H1 (cell line): ENCODE measurements at regions not wholly inside any gene's neighbourhood (a gene's known extent, or its start where the extent isn't known, plus 50 kb on each side); places are given as distances from the start of the nearest gene placed in this dataset.

ENCODE experiments used
- CTCF ChIA-PET: fragments of 300-600 bp; sonication (Branson Sonifier 250); formaldehyde crosslinking; loops from one replicate; lab custom pipeline; 2021; ENCODE audit not compliant: partially characterized antibody; lab: Charles Lee
- POLR2A ChIA-PET: fragments of 300-600 bp; sonication (Branson Sonifier 250); formaldehyde crosslinking; loops from one replicate; lab custom pipeline; 2021; ENCODE audit warnings: inconsistent platforms; ENCODE audit not compliant: partially characterized antibody; lab: Charles Lee
- DNase-seq, 2 experiments: peaks; one replicate each; pipeline versions ENCODE4 v3.0.0 to v3.0.0-alpha.2; 2010 to 2022; ENCODE audit warnings: low spot score in 2 of 2, low read depth in 1 of 2, mixed read lengths in 1 of 2
- FAIRE-seq: peaks from 2 replicates; lab custom pipeline; 2011; peaks lifted over from hg19 to GRCh38; lab: Jason Lieb, UNC
- H2AFZ ChIP-seq: 2 replicates; pipeline ENCODE4 v1.8.1; 2012; ENCODE audit warnings: low read length, inconsistent platforms
- H2AK5ac ChIP-seq: 2 replicates; pipeline ENCODE4 v1.6.1; 2013; ENCODE audit warnings: low read depth, low read length
- H2BK120ac ChIP-seq: replicated peaks from 2 replicates; pipeline ENCODE3; 2013; ENCODE audit warnings: low read depth, low read length, inconsistent platforms
- H2BK12ac ChIP-seq: 2 replicates; pipeline ENCODE4 v1.6.1; 2013; ENCODE audit warnings: low read depth, low read length
- H2BK15ac ChIP-seq: 2 replicates; pipeline ENCODE4 v1.6.1; 2013; ENCODE audit warnings: low read length
- H2BK20ac ChIP-seq: 2 replicates; pipeline ENCODE4 v1.6.1; 2013; ENCODE audit warnings: low read length
- H2BK5ac ChIP-seq: 2 replicates; pipeline ENCODE4 v1.6.1; 2013; ENCODE audit warnings: low read depth, low read length
- H3K14ac ChIP-seq: 2 replicates; pipeline ENCODE4 v1.6.1; 2013; ENCODE audit warnings: inconsistent platforms; ENCODE audit not compliant: insufficient read length
- H3K18ac ChIP-seq: 2 replicates; pipeline ENCODE4 v1.6.1; 2013; ENCODE audit warnings: low read length; ENCODE audit errors: extremely low read depth
- H3K23ac ChIP-seq: 2 replicates; pipeline ENCODE4 v1.6.1; 2013; ENCODE audit warnings: inconsistent platforms; ENCODE audit not compliant: insufficient read length
- H3K23me2 ChIP-seq: 2 replicates; pipeline ENCODE4 v1.6.1; 2013; ENCODE audit warnings: low read depth, low read length
- H3K27ac ChIP-seq: 2 replicates; pipeline ENCODE4 v1.6.1; 2011; ENCODE audit warnings: low read depth, low read length, inconsistent platforms
- H3K27me3 ChIP-seq, 4 experiments: replicated peaks in 1 of 4; 1 replicate in 1 of 4; 2 replicates in 3 of 4; pipeline versions ENCODE4 v1.6.1 to v1.8.1; 2011 to 2013; ENCODE audit warnings: low read length in 3 of 4, mild to moderate bottlenecking in 3 of 4, inconsistent platforms in 2 of 4, mixed read lengths in 2 of 4, moderate library complexity in 1 of 4; ENCODE audit not compliant: control insufficient read depth in 3 of 4, insufficient read depth in 3 of 4; ENCODE audit errors: extremely low read depth in 1 of 4
- H3K36me3 ChIP-seq, 4 experiments: 2 replicates each; pipeline versions ENCODE4 v1.6.1 to v1.8.1; 2011 to 2013; ENCODE audit warnings: mild to moderate bottlenecking in 4 of 4, low read length in 3 of 4, moderate library complexity in 2 of 4, control low read depth in 1 of 4, inconsistent platforms in 1 of 4; ENCODE audit not compliant: insufficient read depth in 4 of 4, control insufficient read depth in 2 of 4
- H3K4ac ChIP-seq: replicated peaks from 2 replicates; pipeline ENCODE3; 2013; ENCODE audit warnings: low read length, low read depth, mixed read lengths, inconsistent platforms; ENCODE audit not compliant: insufficient read length
- H3K4me1 ChIP-seq, 4 experiments: replicated peaks in 1 of 4; 1 replicate in 1 of 4; 2 replicates in 3 of 4; pipeline versions ENCODE4 v1.6.1 to v1.8.1; 2011 to 2013; ENCODE audit warnings: low read length in 3 of 4, inconsistent platforms in 2 of 4, mixed read lengths in 1 of 4; ENCODE audit not compliant: insufficient read depth in 4 of 4, control insufficient read depth in 3 of 4
- H3K4me2 ChIP-seq, 2 experiments: 2 replicates each; pipeline versions ENCODE4 v1.6.1 to v1.8.1; 2011 to 2013; ENCODE audit warnings: low read depth in 2 of 2, low read length in 2 of 2, control low read depth in 1 of 2, inconsistent platforms in 1 of 2, mild to moderate bottlenecking in 1 of 2; ENCODE audit not compliant: insufficient read depth in 1 of 2
- H3K4me3 ChIP-seq, 4 experiments: fragments of 200-600, 300-600 bp in 1 of 4; sonication (generic), shearing (Covaris generic), sonication (Bioruptor Twin) in 1 of 4; 2 replicates each; pipeline versions ENCODE4 v1.5.1 to v1.8.1; 2011 to 2016; ENCODE audit warnings: low read length in 4 of 4, low read depth in 3 of 4, control low read depth in 2 of 4, inconsistent platforms in 2 of 4, mild to moderate bottlenecking in 2 of 4, mixed read lengths in 1 of 4, moderate library complexity in 1 of 4; ENCODE audit not compliant: insufficient read depth in 2 of 4; ENCODE audit errors: extremely low read depth in 1 of 4
- H3K56ac ChIP-seq: replicated peaks from 2 replicates; pipeline ENCODE3; 2013; ENCODE audit warnings: low read depth, mild to moderate bottlenecking, mixed read lengths, low read length, inconsistent platforms; ENCODE audit not compliant: insufficient read length
- H3K79me1 ChIP-seq: 2 replicates; pipeline ENCODE4 v1.6.1; 2013; ENCODE audit warnings: low read depth, low read length, control low read depth
- H3K79me2 ChIP-seq, 2 experiments: 2 replicates each; pipeline versions ENCODE4 v1.6.1 to v1.8.1; 2012 to 2013; ENCODE audit warnings: low read length in 2 of 2, mild to moderate bottlenecking in 2 of 2, inconsistent platforms in 1 of 2; ENCODE audit not compliant: insufficient read depth in 2 of 2, control insufficient read depth in 1 of 2
- H3K9ac ChIP-seq, 4 experiments: replicated peaks in 1 of 4; 1 replicate in 1 of 4; 2 replicates in 3 of 4; pipeline versions ENCODE4 v1.6.1 to v1.8.1; 2011 to 2013; ENCODE audit warnings: low read depth in 3 of 4, low read length in 3 of 4, control low read depth in 2 of 4, mild to moderate bottlenecking in 2 of 4, moderate library complexity in 2 of 4, inconsistent platforms in 1 of 4; ENCODE audit errors: extremely low read depth in 1 of 4
- H3K9me3 ChIP-seq, 2 experiments: 2 replicates each; pipeline versions ENCODE4 v1.6.1 to v1.8.1; 2012 to 2013; ENCODE audit warnings: mild to moderate bottlenecking in 2 of 2, moderate library complexity in 2 of 2, control low read depth in 1 of 2, inconsistent platforms in 1 of 2, low read depth in 1 of 2, low read length in 1 of 2, mixed read lengths in 1 of 2; ENCODE audit not compliant: insufficient read depth in 2 of 2
- H4K20me1 ChIP-seq, 2 experiments: replicated peaks in 1 of 2; 2 replicates each; pipeline versions ENCODE3 to v1.8.1; 2011 to 2013; ENCODE audit warnings: inconsistent platforms in 2 of 2, low read length in 2 of 2, mild to moderate bottlenecking in 1 of 2; ENCODE audit not compliant: insufficient read depth in 2 of 2, control insufficient read depth in 1 of 2
- H4K5ac ChIP-seq: 2 replicates; pipeline ENCODE4 v1.6.1; 2013; ENCODE audit warnings: low read length, low read depth, mixed read lengths, inconsistent platforms; ENCODE audit not compliant: insufficient read length
- H4K8ac ChIP-seq: 2 replicates; pipeline ENCODE4 v1.8.0; 2013; ENCODE audit warnings: mild to moderate bottlenecking, moderate library complexity, low read length, inconsistent platforms; ENCODE audit not compliant: insufficient read depth; ENCODE audit errors: extremely low read depth
- H4K91ac ChIP-seq: replicated peaks from 2 replicates; pipeline ENCODE3; 2013; ENCODE audit warnings: low read length, mixed read lengths, inconsistent platforms; ENCODE audit not compliant: insufficient read length
- ATF3 ChIP-seq: IDR thresholded peaks from 2 replicates; pipeline ENCODE4 v1.6.1; 2011; ENCODE audit warnings: low read depth, mild to moderate bottlenecking, low read length; ENCODE audit not compliant: insufficient read depth
- GABPA ChIP-seq: IDR thresholded peaks from 2 replicates; pipeline ENCODE4 v1.6.1; 2011; ENCODE audit warnings: mild to moderate bottlenecking, low read length, moderate library complexity, borderline replicate concordance; ENCODE audit not compliant: insufficient read depth
- GTF2F1 ChIP-seq: IDR thresholded peaks from 2 replicates; pipeline ENCODE4 v1.6.1; 2012; ENCODE audit warnings: low read depth, low read length, improper control_type of control experiment, borderline replicate concordance
- KDM4A ChIP-seq: IDR thresholded peaks from one replicate; pipeline ENCODE4 v1.7.1; 2012; ENCODE audit warnings: low read depth, mild to moderate bottlenecking, moderate library complexity, low read length, inconsistent platforms; ENCODE audit not compliant: severe bottlenecking
- POLR2AphosphoS5 ChIP-seq: IDR thresholded peaks from 2 replicates; pipeline ENCODE4 v1.6.1; 2011; ENCODE audit warnings: low read depth, low read length
- RAD21 ChIP-seq, 2 experiments: IDR thresholded peaks in 1 of 2; conservative IDR thresholded peaks in 1 of 2; 2 replicates each; pipeline ENCODE4 v1.6.1; 2011; ENCODE audit warnings: low read depth in 2 of 2, low read length in 2 of 2, improper control_type of control experiment in 1 of 2, inconsistent platforms in 1 of 2, mild to moderate bottlenecking in 1 of 2, moderate library complexity in 1 of 2
- SP4 ChIP-seq: IDR thresholded peaks from 2 replicates; pipeline ENCODE4 v1.6.1; 2012; ENCODE audit warnings: low read length, inconsistent platforms
- WGBS, 2 experiments: shearing (Covaris generic) in 1 of 2; methylation state at CpG; one replicate each; pipeline versions ENCODE4 v1.1.6 to v1.1.7; 2013 to 2015; ENCODE audit warnings: low lambda C conversion rate in 2 of 2, mixed read lengths in 2 of 2, inconsistent platforms in 1 of 2, low coverage in 1 of 2, missing lambda C conversion rate in 1 of 2; ENCODE audit not compliant: insufficient replicate concordance in 2 of 2, insufficient coverage in 1 of 2, insufficient read length in 1 of 2; ENCODE audit errors: extremely low coverage in 1 of 2, missing lambda C conversion rate in 1 of 2; 5-methylcytosine and 5-hydroxymethylcytosine counted together

GRCh38 chr6:163630572-163630971 lies 216.1 kb downstream of the QKI start:
- Histone ChIP-seq H3K18ac (peak overlapping the region; percentile 32; the same call in 1 of the 2 replicates), H4K5ac (no peak overlapping the region), H3K4me1 (peaks cover under 1 to 12% (median 8%) of the 10 kb centered on the region in 4 experiments; a peak in 5 of 7 replicates), H3K79me2 (no peaks in the 10 kb centered on the region; a peak in 1 of 4 replicates), H4K91ac (no peak overlapping the region), H3K14ac (no peak overlapping the region), H2BK15ac (no peak overlapping the region), H2BK5ac (no peak overlapping the region), H3K9me3 (peaks cover 3 to 12% of the 10 kb centered on the region in 2 experiments; a peak in 1 of 4 replicates), H3K4me3 (no peak overlapping the region), H3K4me2 (no peak overlapping the region), H3K23ac (no peak overlapping the region), H3K36me3 (no peaks in the 10 kb centered on the region), H3K9ac (no peak overlapping the region), H2AFZ (no peak overlapping the region; the same call in 1 of the 2 replicates), H3K56ac (no peak overlapping the region), H4K20me1 (peaks cover 0 to 2% of the 10 kb centered on the region in 2 experiments), H4K8ac (no peak overlapping the region; the same call in 1 of the 2 replicates), H2BK12ac (no peak overlapping the region), H3K79me1 (no peaks in the 10 kb centered on the region), H3K27ac (no peak overlapping the region), H3K27me3 (no peaks in the 10 kb centered on the region), H3K4ac (no peak overlapping the region), H2BK20ac (no peak overlapping the region), H2AK5ac (no peak overlapping the region), H3K23me2 (peaks cover 3% of the 10 kb centered on the region; the same call in 1 of the 2 replicates), H2BK120ac (no peak overlapping the region)
- ChIA-PET CTCF (no interaction called here), POLR2A (no interaction called here)
- no peak for DNase-seq
- TF ChIP-seq RAD21 (IDR thresholded peaks at IDR 0.05 in 1 of 2, conservative IDR thresholded peaks at IDR 0.05 in 1 of 2; ENCODE audit: low read depth in 2 of 2, low read length in 2 of 2) (no peak), ATF3 (no peak), KDM4A (no peak), GTF2F1 (no peak), SP4 (no peak), POLR2AphosphoS5 (no peak), GABPA (no peak)
- 96% methylated on average over 32 of the region's 34 CpGs; no CpG with 5 or more reads in 1 of the 2 experiments for WGBS, 2 experiments
- FAIRE-seq, result no peak
